Neural cell (in vitro differentiated cells): ENCODE measurements at regions not wholly inside any gene's neighbourhood (a gene's known extent, or its start where the extent isn't known, plus 50 kb on each side); places are given as distances from the start of the nearest gene placed in this dataset.

Experiments used
- H2AFZ ChIP-seq: fragments of 200-600, 300-800 bp; sonication (generic), shearing (Covaris generic); 2 replicates; pipeline ENCODE4 v1.6.0; 2014; ENCODE audit warnings: low read depth, mild to moderate bottlenecking, antibody characterized with exemption, low read length, moderate library complexity
- H3F3A ChIP-seq: fragments of 200-600 bp; shearing (Covaris generic); 2 replicates; pipeline ENCODE4 v1.6.1; 2016; ENCODE audit warnings: mild to moderate bottlenecking, moderate library complexity, mixed read lengths, antibody characterized with exemption, low read length; ENCODE audit not compliant: insufficient read depth, poor library complexity, severe bottlenecking
- H3K27ac ChIP-seq: fragments of 200-600, 300-800 bp; sonication (generic), shearing (Covaris generic); 2 replicates; pipeline ENCODE4 v1.5.1; 2014; ENCODE audit warnings: mild to moderate bottlenecking, low read length, moderate library complexity
- H3K27me3 ChIP-seq: fragments of 300-800, 200-600 bp; sonication (generic), shearing (Covaris generic); 2 replicates; pipeline ENCODE4 v1.6.0; 2014; ENCODE audit warnings: mild to moderate bottlenecking, low read depth, low read length, moderate library complexity; ENCODE audit not compliant: insufficient read depth
- H3K36me3 ChIP-seq: fragments of 300-800, 200-600 bp; sonication (generic), shearing (Covaris generic); 2 replicates; pipeline ENCODE4 v1.5.1; 2014; ENCODE audit warnings: mild to moderate bottlenecking, antibody characterized with exemption, low read length, moderate library complexity; ENCODE audit not compliant: insufficient read depth
- H3K4me2 ChIP-seq: fragments of 300-800, 200-600 bp; sonication (generic), shearing (Covaris generic); 2 replicates; pipeline ENCODE4 v1.6.0; 2014; ENCODE audit warnings: mild to moderate bottlenecking, low read length
- H3K4me3 ChIP-seq: fragments of 300-800, 200-600 bp; sonication (generic), shearing (Covaris generic); 2 replicates; pipeline ENCODE4 v1.5.1; 2014; ENCODE audit warnings: mild to moderate bottlenecking, low read length, moderate library complexity
- H3K79me2 ChIP-seq: fragments of 200-600 bp; shearing (Covaris generic); replicated peaks from 2 replicates; pipeline ENCODE4 v1.6.0; 2014; ENCODE audit warnings: mild to moderate bottlenecking, low read length, moderate library complexity; ENCODE audit not compliant: insufficient read depth
- H3K9ac ChIP-seq: fragments of 300-800, 200-600 bp; sonication (generic), shearing (Covaris generic); 2 replicates; pipeline ENCODE4 v1.6.1; 2016; ENCODE audit warnings: mild to moderate bottlenecking, low read length, mixed read lengths
- H3K9me2 ChIP-seq: fragments of 200-600 bp; shearing (Covaris generic); 2 replicates; pipeline ENCODE4 v1.6.1; 2016; ENCODE audit warnings: mild to moderate bottlenecking, low read length, mixed read lengths; ENCODE audit not compliant: insufficient read depth
- H3K9me3 ChIP-seq: fragments of 200-600, 300-800 bp; sonication (generic), shearing (Covaris generic); 2 replicates; pipeline ENCODE4 v1.6.1; 2016; ENCODE audit warnings: mild to moderate bottlenecking, mixed run types, low read length, moderate library complexity, mixed read lengths
- H4K20me1 ChIP-seq: fragments of 200-600 bp; shearing (Covaris generic); 2 replicates; pipeline ENCODE4 v1.6.1; 2016; ENCODE audit warnings: mild to moderate bottlenecking, mixed run types; ENCODE audit not compliant: insufficient read depth
- CTCF ChIP-seq: fragments of 450-650 bp; IDR thresholded peaks from 2 replicates; pipeline ENCODE4 v1.5.1; 2014; ENCODE audit warnings: antibody characterized with exemption, mild to moderate bottlenecking, moderate library complexity; ENCODE audit not compliant: poor library complexity, severe bottlenecking
- EP300 ChIP-seq: fragments of 450-650 bp; conservative IDR thresholded peaks from 2 replicates; pipeline ENCODE4 v1.6.1; 2014; ENCODE audit warnings: antibody characterized with exemption, mild to moderate bottlenecking, moderate library complexity; ENCODE audit not compliant: poor library complexity, severe bottlenecking
- EZH2 ChIP-seq: fragments of 200-600, 300-800 bp; shearing (Covaris generic), sonication (generic); IDR thresholded peaks from 2 replicates; pipeline ENCODE4 v1.6.1; 2014; ENCODE audit warnings: antibody characterized with exemption, low read length, borderline replicate concordance, mild to moderate bottlenecking; ENCODE audit not compliant: insufficient read depth, poor library complexity, severe bottlenecking
- MXI1 ChIP-seq: fragments of 450-650 bp; conservative IDR thresholded peaks from 2 replicates; pipeline ENCODE4 v1.6.1; 2014; ENCODE audit warnings: antibody characterized with exemption, mild to moderate bottlenecking; ENCODE audit not compliant: poor library complexity, severe bottlenecking
- POLR2AphosphoS5 ChIP-seq: IDR thresholded peaks from 2 replicates; pipeline ENCODE4 v1.6.1; 2012
- RAD21 ChIP-seq: fragments of 450-650 bp; conservative IDR thresholded peaks from 2 replicates; pipeline ENCODE4 v1.6.1; 2014; ENCODE audit warnings: antibody characterized with exemption, mild to moderate bottlenecking, moderate library complexity
- SMC3 ChIP-seq: fragments of 450-650 bp; conservative IDR thresholded peaks from 2 replicates; pipeline ENCODE4 v1.6.1; 2014; ENCODE audit warnings: antibody characterized with exemption, mild to moderate bottlenecking, moderate library complexity; ENCODE audit not compliant: poor library complexity
- TAF1 ChIP-seq: IDR thresholded peaks from 2 replicates; pipeline ENCODE4 v1.6.1; 2012; ENCODE audit warnings: low read depth
- TF ChIP-seq, protein P1 (sequence below): IDR thresholded peaks from 2 replicates; pipeline ENCODE4 v1.6.1; 2012; ENCODE audit warnings: borderline replicate concordance

DNA sequence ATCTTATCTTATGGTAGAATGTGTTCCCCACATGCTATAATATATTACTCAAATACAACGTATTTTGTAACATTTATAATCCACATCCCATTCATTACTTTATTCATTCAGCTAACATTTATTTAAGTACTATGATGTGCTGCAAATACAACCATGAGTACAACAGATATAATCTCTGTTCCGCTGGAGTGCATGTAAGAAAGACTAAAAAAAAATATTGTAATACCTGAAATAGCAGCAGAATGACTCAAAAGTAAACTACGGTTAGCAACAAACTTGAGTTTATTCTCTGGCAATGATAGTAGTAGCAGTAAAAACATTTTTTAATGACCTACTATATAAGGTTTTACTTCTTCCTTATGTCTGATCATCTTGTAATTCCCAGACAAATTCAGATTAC, 1776.3 kb downstream of the STIM2 start:
- Histone ChIP-seq H3K27me3 (no peaks in the 10 kb centered on the region), H3K4me2 (no peak overlapping the region), H3K9ac (no peak overlapping the region), H2AFZ (no peak overlapping the region), H4K20me1 (no peaks in the 10 kb centered on the region), H3K9me3 (no peaks in the 10 kb centered on the region), H3K36me3 (no peaks in the 10 kb centered on the region), H3K9me2 (no peaks in the 10 kb centered on the region), H3K27ac (no peak overlapping the region), H3K4me3 (no peak overlapping the region), H3F3A (no peaks in the 10 kb centered on the region), H3K79me2 (no peaks in the 10 kb centered on the region)
- TF ChIP-seq CTCF (no peak), EP300 (no peak), SMC3 (no peak), POLR2AphosphoS5 (no peak), TAF1 (no peak), RAD21 (no peak), EZH2 (no peak), MXI1 (no peak)
- TF ChIP-seq, protein P1, sequence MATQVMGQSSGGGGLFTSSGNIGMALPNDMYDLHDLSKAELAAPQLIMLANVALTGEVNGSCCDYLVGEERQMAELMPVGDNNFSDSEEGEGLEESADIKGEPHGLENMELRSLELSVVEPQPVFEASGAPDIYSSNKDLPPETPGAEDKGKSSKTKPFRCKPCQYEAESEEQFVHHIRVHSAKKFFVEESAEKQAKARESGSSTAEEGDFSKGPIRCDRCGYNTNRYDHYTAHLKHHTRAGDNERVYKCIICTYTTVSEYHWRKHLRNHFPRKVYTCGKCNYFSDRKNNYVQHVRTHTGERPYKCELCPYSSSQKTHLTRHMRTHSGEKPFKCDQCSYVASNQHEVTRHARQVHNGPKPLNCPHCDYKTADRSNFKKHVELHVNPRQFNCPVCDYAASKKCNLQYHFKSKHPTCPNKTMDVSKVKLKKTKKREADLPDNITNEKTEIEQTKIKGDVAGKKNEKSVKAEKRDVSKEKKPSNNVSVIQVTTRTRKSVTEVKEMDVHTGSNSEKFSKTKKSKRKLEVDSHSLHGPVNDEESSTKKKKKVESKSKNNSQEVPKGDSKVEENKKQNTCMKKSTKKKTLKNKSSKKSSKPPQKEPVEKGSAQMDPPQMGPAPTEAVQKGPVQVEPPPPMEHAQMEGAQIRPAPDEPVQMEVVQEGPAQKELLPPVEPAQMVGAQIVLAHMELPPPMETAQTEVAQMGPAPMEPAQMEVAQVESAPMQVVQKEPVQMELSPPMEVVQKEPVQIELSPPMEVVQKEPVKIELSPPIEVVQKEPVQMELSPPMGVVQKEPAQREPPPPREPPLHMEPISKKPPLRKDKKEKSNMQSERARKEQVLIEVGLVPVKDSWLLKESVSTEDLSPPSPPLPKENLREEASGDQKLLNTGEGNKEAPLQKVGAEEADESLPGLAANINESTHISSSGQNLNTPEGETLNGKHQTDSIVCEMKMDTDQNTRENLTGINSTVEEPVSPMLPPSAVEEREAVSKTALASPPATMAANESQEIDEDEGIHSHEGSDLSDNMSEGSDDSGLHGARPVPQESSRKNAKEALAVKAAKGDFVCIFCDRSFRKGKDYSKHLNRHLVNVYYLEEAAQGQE = no peak

DNA sequence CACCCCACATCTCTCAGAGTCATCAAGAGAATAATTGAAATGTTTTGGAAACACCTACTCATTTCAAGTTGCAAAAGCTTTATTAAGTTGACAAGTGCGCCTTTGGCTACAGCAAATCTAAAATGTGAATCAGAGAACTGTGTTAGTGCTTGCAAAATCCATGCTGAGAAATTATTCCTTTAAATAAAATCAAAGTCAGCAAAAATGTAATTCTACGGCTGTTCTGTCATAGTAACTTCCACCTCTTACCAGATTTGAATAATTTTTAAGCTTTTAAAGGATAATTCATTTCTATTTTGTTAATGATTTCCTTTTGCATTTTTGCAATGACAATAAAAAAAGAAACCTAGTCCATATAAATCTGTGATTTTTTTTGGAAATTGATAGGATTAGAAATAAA, 1779.1 kb downstream of the STIM2 start:
- Histone ChIP-seq H3K4me3 (no peak overlapping the region), H3K9me2 (no peaks in the 10 kb centered on the region), H4K20me1 (no peaks in the 10 kb centered on the region), H3K9ac (no peak overlapping the region), H3K4me2 (no peak overlapping the region), H3K27ac (no peak overlapping the region), H3F3A (no peaks in the 10 kb centered on the region), H3K36me3 (no peaks in the 10 kb centered on the region), H3K27me3 (no peaks in the 10 kb centered on the region), H3K79me2 (no peaks in the 10 kb centered on the region), H3K9me3 (no peaks in the 10 kb centered on the region), H2AFZ (no peak overlapping the region)
- TF ChIP-seq, protein P1 = no peak
- TF ChIP-seq RAD21 = no peak
- no peak for TF ChIP-seq EP300
- no peak for TF ChIP-seq CTCF
- TF ChIP-seq SMC3 = no peak
- TF ChIP-seq TAF1 = no peak
- no peak for TF ChIP-seq POLR2AphosphoS5
- no peak for TF ChIP-seq EZH2
- TF ChIP-seq MXI1 = no peak
